HG03439 (cell line): ENCODE measurements at regions not wholly inside any gene's neighbourhood (a gene's known extent, or its start where the extent isn't known, plus 50 kb on each side); places are given as distances from the start of the nearest gene placed in this dataset.
"Not testable (repeated sequence)": the region's sequence is repeated elsewhere in the genome, so short reads cannot be mapped to it uniquely, and the experiment has no call there.

ENCODE experiments used
- ATAC-seq: cut with Tn5 transposase; IDR thresholded peaks from one replicate; pipeline ENCODE4 v1.9.1; 2021; ENCODE audit warnings: mild to moderate bottlenecking, moderate library complexity; ENCODE audit not compliant: unreplicated experiment

DNA sequence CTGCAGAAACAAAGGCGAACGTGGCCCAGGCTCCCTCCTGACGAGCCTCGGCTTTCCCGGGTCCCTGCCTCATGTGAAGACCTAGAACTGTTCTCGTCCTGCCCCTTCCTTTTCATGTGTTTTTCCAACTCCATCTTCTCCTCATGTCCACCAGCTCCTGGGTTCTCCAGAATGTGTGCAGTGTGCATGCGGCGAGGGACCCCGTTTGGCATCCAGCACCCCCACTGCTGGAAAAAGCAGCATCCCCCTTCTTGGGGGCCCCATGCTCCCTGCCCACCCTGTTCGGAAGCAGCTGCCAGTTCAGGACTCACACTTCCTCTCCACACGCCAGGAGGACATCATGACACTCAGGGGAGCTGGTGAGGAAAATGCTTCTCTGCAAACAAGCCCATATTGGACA, 313.5 kb downstream of the BRD1 start:
- no peak for ATAC-seq

DNA sequence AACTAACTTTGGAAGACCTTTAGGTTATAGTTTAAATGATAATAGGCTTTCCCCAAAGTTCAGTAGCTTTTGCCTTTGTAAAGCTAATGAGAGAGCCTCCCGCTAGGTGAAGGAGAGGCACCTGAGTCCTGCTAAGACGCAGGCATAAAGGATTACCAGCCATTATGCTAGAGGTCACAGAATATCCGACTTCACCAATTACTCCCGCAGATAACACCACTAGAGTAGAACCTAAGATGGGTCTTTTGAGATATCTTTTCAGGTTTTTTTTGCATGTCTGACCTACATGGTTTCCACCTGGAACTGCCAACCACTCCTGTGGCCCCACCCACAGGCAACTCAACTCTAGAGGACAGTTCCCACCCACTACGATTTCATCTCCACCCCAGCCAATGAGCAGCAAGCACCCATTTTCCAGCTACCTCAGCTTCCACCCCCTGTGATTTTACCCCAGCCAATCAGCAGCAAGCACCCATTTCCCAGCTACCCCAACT, 314.3 kb downstream of the BRD1 start:
- no peak for ATAC-seq

DNA sequence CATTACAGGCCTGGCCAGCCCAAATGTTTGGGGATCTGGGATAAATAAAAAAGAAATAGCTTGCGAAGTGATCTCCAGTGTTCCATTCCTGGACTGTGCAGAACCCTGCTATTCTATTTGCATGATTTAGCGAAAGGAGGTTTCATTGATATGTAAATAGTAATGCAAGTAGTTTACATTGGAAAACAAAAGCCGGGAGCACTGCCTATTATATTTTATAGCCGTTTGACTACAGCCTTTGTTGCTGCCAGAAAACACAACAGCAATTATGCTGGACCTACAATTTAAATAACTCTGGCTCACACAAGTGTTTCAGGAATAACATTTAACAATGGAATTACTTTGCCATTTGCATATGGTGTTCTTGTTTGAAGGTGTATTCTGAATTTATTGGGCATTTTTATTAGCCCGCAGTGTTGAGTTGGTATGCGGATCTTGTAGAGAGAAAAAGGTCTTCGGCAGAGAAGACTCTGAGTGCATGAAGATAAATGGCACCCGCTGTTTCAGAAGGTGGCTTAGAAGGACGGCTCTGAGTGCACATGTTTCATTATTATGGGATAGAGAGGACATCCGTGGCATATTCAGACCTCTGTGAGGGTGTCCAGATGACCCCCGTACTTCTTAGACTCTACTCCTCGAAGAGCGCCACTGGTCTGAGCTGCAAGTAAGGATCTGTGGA, 315.0 kb downstream of the BRD1 start:
- ATAC-seq = no peak

DNA sequence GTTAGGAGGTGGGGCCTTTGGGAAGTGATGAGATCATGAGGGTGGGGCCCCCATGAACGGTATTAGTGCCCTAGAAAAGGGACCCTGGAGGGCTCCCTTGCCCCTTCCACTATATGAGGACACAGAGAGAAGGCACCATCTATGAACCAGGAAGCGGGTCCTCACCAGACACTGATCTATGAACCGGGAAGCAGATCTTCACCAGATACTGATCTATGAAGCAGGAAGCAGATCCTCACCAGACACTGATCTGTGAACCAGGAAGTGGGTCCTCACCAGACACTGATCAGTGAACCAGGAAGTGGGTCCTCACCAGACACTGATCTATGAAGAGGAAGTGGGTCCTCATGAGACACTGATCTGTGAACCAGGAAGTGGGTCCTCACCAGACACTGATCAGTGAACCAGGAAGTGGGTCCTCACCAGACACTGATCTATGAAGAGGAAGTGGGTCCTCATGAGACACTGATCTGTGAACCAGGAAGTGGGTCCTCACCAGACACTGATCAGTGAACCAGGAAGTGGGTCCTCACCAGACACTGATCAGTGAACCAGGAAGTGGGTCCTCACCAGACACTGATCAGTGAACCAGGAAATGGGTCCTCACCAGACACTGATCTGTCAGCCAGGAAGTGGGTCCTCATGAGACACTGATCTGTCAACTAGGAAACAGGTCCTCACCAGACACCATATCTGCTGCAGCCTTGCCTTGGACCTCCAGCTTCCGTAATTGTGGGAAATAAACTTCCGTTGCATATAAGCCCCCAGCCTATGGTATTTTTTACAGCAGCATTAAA, 316.1 kb downstream of the BRD1 start:
- ATAC-seq = not testable (repeated sequence)

DNA sequence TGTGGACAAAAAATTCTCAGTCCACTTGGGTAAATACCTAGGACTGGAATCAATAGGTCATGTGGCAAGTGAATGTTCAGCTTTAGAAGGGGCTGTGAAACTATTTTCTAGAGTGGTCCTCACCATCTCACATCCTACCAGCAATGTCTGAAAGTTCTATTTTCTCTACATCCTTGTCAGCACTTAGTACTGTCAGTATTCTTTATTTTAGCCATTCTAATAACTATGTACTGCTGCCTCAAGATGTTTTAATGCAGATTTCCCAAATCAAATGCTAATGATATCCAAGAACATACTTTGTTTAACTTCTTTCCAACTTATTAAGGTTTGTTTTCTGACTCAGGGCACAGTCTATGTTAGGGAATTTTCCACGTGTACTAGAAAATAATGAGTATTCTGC, 317.0 kb downstream of the BRD1 start:
- no peak for ATAC-seq

- ATAC-seq = no peak
Measured at GRCh38 chr22:49509016-49509415, 318.7 kb downstream of the BRD1 start.

- ATAC-seq = no peak
Measured at GRCh38 chr22:49508561-49508960, 319.1 kb downstream of the BRD1 start.

DNA sequence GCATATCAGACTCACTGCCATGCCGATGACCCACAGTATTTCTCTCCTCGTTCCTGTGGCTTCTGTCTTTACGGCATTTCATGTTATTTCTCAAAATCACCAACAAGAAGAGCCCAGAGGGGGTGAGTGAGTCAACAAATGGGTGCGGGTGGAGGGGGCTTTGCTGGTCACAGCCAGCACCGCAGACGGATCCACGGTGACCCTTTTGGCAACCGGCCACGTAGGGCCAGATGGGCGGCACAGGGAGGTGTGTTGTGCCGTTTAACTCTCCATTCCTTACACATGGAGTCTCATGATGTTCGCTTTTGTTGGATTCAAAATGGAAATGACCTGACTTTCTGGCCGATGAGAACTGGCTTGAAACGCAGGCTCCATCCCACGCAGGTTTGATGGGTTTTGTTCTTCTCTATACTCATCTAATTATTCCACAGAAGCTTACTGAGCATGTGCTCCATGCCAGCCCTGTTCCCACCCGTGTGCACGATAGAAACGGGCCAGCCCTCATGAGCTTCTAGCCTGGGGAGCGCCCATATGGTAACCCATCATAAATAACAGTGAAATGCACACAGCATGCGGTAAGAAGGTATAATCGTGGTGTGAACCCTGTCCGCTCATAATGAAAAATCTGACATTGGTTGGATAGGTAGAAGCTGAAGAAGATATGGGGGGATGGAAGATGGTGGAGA, 319.9 kb downstream of the BRD1 start:
- ATAC-seq = no peak

GRCh38 chr22:49506010-49506400, 321.7 kb downstream of the BRD1 start:
- ATAC-seq = no peak

DNA sequence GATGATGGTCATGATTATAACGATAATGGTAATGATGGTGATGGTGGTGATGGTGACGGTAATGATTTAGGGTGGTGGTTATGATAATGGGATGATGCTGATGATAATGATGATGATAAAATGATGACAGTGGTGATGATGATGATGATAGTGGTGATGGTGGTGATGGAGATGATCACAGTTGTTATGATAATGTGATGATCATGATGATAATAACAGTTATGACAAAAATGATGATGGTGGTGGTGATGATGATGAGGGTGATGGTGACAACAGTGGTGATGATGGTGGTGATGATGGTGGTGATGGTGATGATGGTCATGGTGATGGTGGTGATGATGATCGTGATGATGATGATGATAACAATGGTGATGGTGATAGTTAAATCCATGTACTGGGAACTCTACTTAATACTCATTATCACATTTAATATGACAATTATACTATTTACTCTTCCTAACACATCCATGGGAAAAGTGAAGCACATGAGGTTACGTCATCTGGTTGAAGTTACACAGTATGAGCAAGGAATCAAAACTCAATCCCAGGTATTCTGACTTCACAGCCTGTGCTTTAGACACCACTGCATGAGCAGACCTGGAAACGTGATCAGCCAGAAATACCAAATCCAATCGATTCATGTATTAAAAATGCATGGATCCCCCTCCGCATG, 322.2 kb downstream of the BRD1 start:
- no peak for ATAC-seq

- no peak for ATAC-seq
Measured at GRCh38 chr22:49503896-49504521, 323.7 kb downstream of the BRD1 start.

DNA sequence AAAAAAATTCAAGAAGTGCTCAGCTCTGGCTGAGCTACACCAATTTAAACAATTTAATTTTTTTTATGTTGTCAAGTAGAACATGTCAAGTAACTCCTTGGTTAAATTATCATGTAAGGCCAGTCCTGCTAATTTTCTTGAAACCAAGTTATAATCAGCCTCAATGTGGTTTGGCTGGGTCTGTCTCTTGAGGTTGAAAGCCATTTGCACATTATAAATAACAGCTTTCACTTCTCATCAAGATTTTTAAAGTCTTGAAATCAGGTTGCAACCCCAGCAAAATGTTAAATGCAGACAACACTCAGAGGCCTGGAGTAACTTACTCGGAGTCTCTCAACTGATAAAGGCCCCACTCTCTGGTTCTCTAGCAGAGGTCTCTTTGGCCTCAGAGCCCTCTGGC, 324.4 kb downstream of the BRD1 start:
- ATAC-seq = no peak

DNA sequence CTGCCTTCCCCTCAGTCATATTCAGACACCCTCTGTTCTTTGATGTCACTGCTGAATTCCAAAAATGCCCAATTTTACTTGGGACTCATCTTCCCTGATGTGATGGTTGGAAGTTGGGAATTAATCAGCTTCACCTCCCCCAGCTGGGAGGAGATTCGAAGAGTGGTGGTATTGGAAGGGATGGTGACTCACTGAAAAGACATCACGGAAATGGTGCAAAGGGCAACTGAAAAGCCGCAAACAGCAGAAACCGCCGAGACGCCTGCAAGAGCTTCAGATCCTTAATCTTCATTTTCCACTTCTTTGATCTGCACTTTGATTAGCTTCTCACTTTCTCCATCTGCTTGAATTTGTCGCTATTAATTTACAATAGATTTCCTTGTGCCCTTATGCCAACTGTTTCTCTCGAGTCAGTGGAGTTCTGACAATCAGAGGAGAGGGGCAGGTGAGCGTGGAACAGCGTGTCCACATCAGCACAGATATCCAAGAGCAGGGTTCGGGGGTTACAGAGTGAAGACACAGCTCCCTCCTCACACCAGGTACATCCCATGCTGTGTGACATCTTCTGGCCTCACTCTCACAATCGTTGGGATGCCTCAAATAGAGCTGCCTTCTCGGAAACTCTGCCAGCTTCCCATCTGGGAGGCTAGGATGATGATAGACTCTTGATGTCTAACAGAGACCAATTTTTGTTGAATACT, 325.4 kb downstream of the BRD1 start:
- no peak for ATAC-seq

- ATAC-seq = no peak
Measured at GRCh38 chr22:49500942-49501395, 326.7 kb downstream of the BRD1 start.

DNA sequence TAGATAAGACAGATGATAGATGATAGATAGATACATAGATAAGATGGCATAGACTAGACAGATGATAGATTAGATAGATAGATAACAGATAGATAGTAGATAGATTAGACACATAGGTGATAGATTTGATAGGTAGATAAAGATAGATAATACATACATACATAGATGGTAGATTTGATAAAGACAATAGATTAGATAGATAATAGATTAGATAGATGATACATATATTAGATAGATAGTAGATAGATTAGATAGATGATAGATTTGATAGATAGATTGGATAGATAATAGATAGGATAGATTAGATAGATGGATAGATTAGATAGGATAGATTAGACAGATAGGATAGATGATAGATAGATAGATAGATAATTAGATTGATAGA, 327.6 kb downstream of the BRD1 start:
- ATAC-seq = no peak

GRCh38 chr22:49499433-49500075, 328.1 kb downstream of the BRD1 start:
- no peak for ATAC-seq

- no peak for ATAC-seq
Measured at GRCh38 chr22:49497266-49497665, 330.4 kb downstream of the BRD1 start.

GRCh38 chr22:49494555-49494954, 333.1 kb downstream of the BRD1 start:
- ATAC-seq = no peak

- ATAC-seq = no peak
Measured at GRCh38 chr22:49492741-49493251, 334.9 kb downstream of the BRD1 start.
